Karpas-422 (cell line): ENCODE measurements at regions not wholly inside any gene's neighbourhood (a gene's known extent, or its start where the extent isn't known, plus 50 kb on each side); places are given as distances from the start of the nearest gene placed in this dataset.
"Not testable (repeated sequence)": the region's sequence is repeated elsewhere in the genome, so short reads cannot be mapped to it uniquely, and the experiment has no call there.

Experiments used
- DNase-seq: peaks from one replicate; pipeline ENCODE4 v3.0.0-alpha.2; 2015
- H2AFZ ChIP-seq: fragments of 200-600 bp; sonication (generic); 2 replicates; pipeline ENCODE4 v1.6.1; 2014; ENCODE audit warnings: antibody characterized with exemption, low read length, mixed read lengths
- H3K27ac ChIP-seq: fragments of 200-600 bp; sonication (generic); 2 replicates; pipeline ENCODE4 v1.5.1; 2014; ENCODE audit warnings: mild to moderate bottlenecking, low read length, moderate library complexity
- H3K27me3 ChIP-seq: fragments of 200-600 bp; sonication (generic); 2 replicates; pipeline ENCODE4 v1.6.1; 2014; ENCODE audit warnings: low read length, mixed read lengths
- H3K36me3 ChIP-seq: fragments of 200-600 bp; sonication (generic); 2 replicates; pipeline ENCODE4 v1.6.1; 2014; ENCODE audit warnings: low read length, mixed read lengths; ENCODE audit not compliant: insufficient read depth
- H3K4me1 ChIP-seq: fragments of 200-600 bp; sonication (generic); 2 replicates; pipeline ENCODE4 v1.6.1; 2014; ENCODE audit warnings: mild to moderate bottlenecking, low read length, mixed read lengths
- H3K4me2 ChIP-seq: fragments of 200-600 bp; sonication (generic); 2 replicates; pipeline ENCODE4 v1.6.1; 2014; ENCODE audit warnings: low read length, low read depth, mild to moderate bottlenecking; ENCODE audit not compliant: poor library complexity, severe bottlenecking
- H3K4me3 ChIP-seq: fragments of 200-600 bp; sonication (generic); 2 replicates; pipeline ENCODE4 v1.5.1; 2014; ENCODE audit warnings: mild to moderate bottlenecking, antibody characterized with exemption, low read length, mixed read lengths
- H3K79me2 ChIP-seq: fragments of 200-600 bp; sonication (generic); 2 replicates; pipeline ENCODE4 v1.6.1; 2014; ENCODE audit warnings: mild to moderate bottlenecking, low read length, mixed read lengths
- H3K9ac ChIP-seq: fragments of 200-600 bp; sonication (generic); 2 replicates; pipeline ENCODE4 v1.6.0; 2014; ENCODE audit warnings: low read length
- H3K9me2 ChIP-seq: fragments of 200-600 bp; sonication (generic), shearing (Covaris generic); replicated peaks from 2 replicates; pipeline ENCODE4 v1.6.0; 2014; ENCODE audit warnings: mild to moderate bottlenecking, low read length, moderate library complexity; ENCODE audit not compliant: insufficient read depth
- H3K9me3 ChIP-seq: fragments of 300-700, 200-600 bp; sonication (generic); 2 replicates; pipeline ENCODE4 v1.6.1; 2014; ENCODE audit warnings: low read length, mixed read lengths
- H4K20me1 ChIP-seq: fragments of 200-600 bp; sonication (generic); 2 replicates; pipeline ENCODE4 v1.6.1; 2014; ENCODE audit warnings: mild to moderate bottlenecking, antibody characterized with exemption, low read length, low read depth; ENCODE audit not compliant: insufficient read depth

GRCh38 chr12:111129149-111129767, 208.9 kb upstream of the MYL2 start:
- Histone ChIP-seq H3K4me3 (no peak overlapping the region), H4K20me1 (no peaks in the 10 kb centered on the region), H3K27me3 (no peaks in the 10 kb centered on the region), H3K9me2 (no peaks in the 10 kb centered on the region), H3K79me2 (no peaks in the 10 kb centered on the region), H3K27ac (no peak overlapping the region), H3K4me1 (no peaks in the 10 kb centered on the region), H2AFZ (no peak overlapping the region), H3K9me3 (no peaks in the 10 kb centered on the region; the same call in 1 of the 2 replicates), H3K4me2 (no peak overlapping the region), H3K9ac (no peak overlapping the region), H3K36me3 (no peaks in the 10 kb centered on the region)
- DNase-seq, result no peak

GRCh38 chr12:111126331-111126730, 206.0 kb upstream of the MYL2 start:
- no peak overlapping the region for H3K27ac ChIP-seq
- no peaks in the 10 kb centered on the region for H3K4me1 ChIP-seq
- H3K27me3 ChIP-seq, result no peaks in the 10 kb centered on the region
- no peak overlapping the region for H3K9ac ChIP-seq
- H3K4me2 ChIP-seq, result no peak overlapping the region
- H3K36me3 ChIP-seq, result no peaks in the 10 kb centered on the region
- no peaks in the 10 kb centered on the region for H3K79me2 ChIP-seq
- no peak for DNase-seq
- no peaks in the 10 kb centered on the region for H4K20me1 ChIP-seq
- H3K9me3 ChIP-seq, result no peaks in the 10 kb centered on the region
- H3K9me2 ChIP-seq, result no peaks in the 10 kb centered on the region
- H2AFZ ChIP-seq, result no peak overlapping the region
- no peak overlapping the region for H3K4me3 ChIP-seq

DNA sequence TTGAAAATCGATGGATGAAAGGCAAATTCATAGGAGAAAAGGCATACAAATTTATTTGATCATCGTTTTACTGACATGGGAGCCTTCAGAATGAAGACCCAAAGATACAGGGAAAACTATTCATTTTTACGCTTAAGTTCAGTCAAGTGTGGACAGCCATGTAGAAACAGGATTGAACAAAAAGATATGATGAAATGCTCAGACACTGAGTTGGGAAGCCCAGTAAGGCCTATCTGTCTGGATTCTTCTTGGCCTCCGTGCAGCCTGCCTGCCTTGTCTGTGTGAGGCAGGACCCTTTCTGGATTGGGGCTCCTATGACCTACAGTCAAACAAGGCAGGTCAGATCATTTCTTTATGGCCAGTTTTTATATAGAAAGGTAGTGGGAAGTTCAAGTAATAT, 203.8 kb upstream of the MYL2 start:
- Histone ChIP-seq H3K79me2 (no peaks in the 10 kb centered on the region), H3K9ac (no peak overlapping the region), H3K4me2 (no peak overlapping the region), H3K4me1 (no peaks in the 10 kb centered on the region), H3K9me2 (no peaks in the 10 kb centered on the region), H3K36me3 (no peaks in the 10 kb centered on the region), H3K4me3 (no peak overlapping the region), H3K27me3 (no peaks in the 10 kb centered on the region), H2AFZ (no peak overlapping the region), H3K9me3 (no peaks in the 10 kb centered on the region), H4K20me1 (no peaks in the 10 kb centered on the region), H3K27ac (no peak overlapping the region)
- DNase-seq, result no peak

DNA sequence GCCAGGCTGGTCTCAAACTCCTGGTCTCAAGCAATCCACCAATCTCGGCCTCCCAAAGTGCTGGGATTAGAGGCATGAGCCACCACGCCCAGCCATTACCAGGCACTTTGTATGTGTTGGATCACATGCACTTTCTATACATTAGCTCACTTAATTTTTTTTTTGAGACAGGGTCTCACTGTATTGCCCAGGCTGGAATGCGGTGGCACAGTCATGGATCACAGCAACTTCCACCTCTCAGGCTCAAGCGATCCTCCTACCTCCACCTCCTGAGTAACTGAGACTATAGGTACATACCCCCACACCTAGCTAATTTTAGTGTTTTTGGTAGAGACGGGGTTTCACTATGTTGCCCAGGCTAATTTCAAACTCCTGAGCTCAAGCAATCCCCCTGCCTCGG, 203.0 kb upstream of the MYL2 start:
- Histone ChIP-seq H3K27ac (no peak overlapping the region), H3K4me3 (no peak overlapping the region), H3K27me3 (no peaks in the 10 kb centered on the region), H4K20me1 (no peaks in the 10 kb centered on the region), H3K36me3 (no peaks in the 10 kb centered on the region), H3K9me2 (no peaks in the 10 kb centered on the region), H2AFZ (no peak overlapping the region), H3K79me2 (no peaks in the 10 kb centered on the region), H3K9ac (no peak overlapping the region), H3K9me3 (no peaks in the 10 kb centered on the region), H3K4me2 (no peak overlapping the region), H3K4me1 (no peaks in the 10 kb centered on the region)
- DNase-seq, result no peak

DNA sequence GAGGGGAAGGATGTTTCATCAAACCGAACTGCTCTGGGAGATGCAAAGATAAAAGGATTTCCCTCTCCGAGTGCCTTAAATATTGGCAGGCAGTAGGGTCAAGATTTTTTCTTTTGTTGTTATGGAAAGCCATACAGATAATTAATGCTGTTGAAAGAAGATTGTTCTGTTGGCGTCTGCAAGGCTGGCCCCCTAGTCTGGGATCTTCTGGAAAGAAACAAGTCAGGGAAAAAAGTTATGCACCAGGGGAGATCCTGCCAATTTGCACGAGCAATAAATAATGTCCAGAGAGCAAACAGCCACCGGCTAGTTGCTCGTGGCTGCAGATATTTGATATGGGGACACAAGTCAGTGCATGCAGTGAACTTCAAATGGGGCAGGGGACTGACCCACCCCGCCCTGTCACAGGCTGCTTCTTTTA, 202.1 kb upstream of the MYL2 start:
- Histone ChIP-seq H3K9ac (no peak overlapping the region), H3K9me2 (no peaks in the 10 kb centered on the region), H3K27ac (no peak overlapping the region), H2AFZ (no peak overlapping the region), H3K36me3 (no peaks in the 10 kb centered on the region), H3K4me1 (no peaks in the 10 kb centered on the region), H3K9me3 (no peaks in the 10 kb centered on the region), H3K4me3 (no peak overlapping the region), H3K79me2 (no peaks in the 10 kb centered on the region), H3K4me2 (no peak overlapping the region), H4K20me1 (no peaks in the 10 kb centered on the region), H3K27me3 (no peaks in the 10 kb centered on the region)
- DNase-seq, result no peak

DNA sequence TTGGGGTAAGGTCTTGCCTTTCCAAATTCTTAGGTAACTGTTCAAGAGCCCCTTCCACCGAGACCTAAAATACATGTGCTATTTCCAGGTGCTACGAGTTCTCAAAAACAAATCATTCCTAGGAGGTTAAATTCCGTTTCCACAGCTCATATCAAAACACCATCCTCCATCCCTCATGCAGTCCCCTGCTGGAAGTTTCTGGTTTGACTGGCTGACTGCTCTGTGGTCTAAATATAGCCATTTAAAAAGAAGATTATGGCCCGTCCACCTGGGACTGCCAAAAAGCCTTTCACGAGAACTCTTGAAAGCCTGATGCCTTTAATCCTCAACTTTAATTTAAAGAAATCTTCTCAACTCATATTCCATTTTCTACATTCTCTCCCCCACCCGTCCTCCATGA, 201.5 kb upstream of the MYL2 start:
- H4K20me1 ChIP-seq, result no peaks in the 10 kb centered on the region
- H3K27me3 ChIP-seq, result no peaks in the 10 kb centered on the region
- no peaks in the 10 kb centered on the region for H3K4me1 ChIP-seq
- H3K9ac ChIP-seq, result no peak overlapping the region
- H3K4me2 ChIP-seq, result no peak overlapping the region
- H3K9me3 ChIP-seq, result no peaks in the 10 kb centered on the region
- no peak overlapping the region for H3K4me3 ChIP-seq
- H3K27ac ChIP-seq, result no peak overlapping the region
- no peaks in the 10 kb centered on the region for H3K79me2 ChIP-seq
- no peaks in the 10 kb centered on the region for H3K9me2 ChIP-seq
- no peak for DNase-seq
- H2AFZ ChIP-seq, result no peak overlapping the region
- H3K36me3 ChIP-seq, result no peaks in the 10 kb centered on the region

GRCh38 chr12:111120578-111120977, 200.2 kb upstream of the MYL2 start:
- Histone ChIP-seq H3K79me2 (no peaks in the 10 kb centered on the region), H4K20me1 (no peaks in the 10 kb centered on the region), H3K9ac (no peak overlapping the region), H3K9me3 (no peaks in the 10 kb centered on the region), H3K4me3 (no peak overlapping the region), H3K27ac (no peak overlapping the region), H3K4me1 (no peaks in the 10 kb centered on the region), H2AFZ (no peak overlapping the region), H3K9me2 (no peaks in the 10 kb centered on the region), H3K36me3 (no peaks in the 10 kb centered on the region), H3K4me2 (no peak overlapping the region), H3K27me3 (no peaks in the 10 kb centered on the region)
- DNase-seq, result no peak

DNA sequence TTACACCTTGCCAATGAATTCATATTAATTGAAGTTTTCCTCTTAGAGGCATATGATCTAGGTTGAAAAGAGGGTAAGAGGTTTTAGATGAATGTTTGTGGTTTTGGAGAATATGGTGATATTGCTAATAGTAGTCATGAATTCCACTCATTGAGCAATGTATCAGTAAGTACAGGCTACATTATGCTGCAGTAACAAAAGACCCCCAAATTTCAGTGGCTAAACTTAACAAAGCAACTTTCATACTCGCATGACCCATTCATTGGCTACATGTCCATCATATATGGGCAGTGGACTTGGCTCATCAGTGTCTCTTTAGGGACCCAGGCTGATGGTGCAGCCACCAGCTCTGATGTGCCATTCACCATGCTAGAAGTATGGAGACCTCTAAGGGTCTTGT, 196.6 kb upstream of the MYL2 start:
- Histone ChIP-seq H3K4me1 (no peaks in the 10 kb centered on the region), H3K9me3 (no peaks in the 10 kb centered on the region), H3K36me3 (no peaks in the 10 kb centered on the region), H3K79me2 (no peaks in the 10 kb centered on the region), H3K4me2 (no peak overlapping the region), H3K4me3 (no peak overlapping the region), H3K27ac (no peak overlapping the region), H4K20me1 (no peaks in the 10 kb centered on the region), H3K9me2 (no peaks in the 10 kb centered on the region), H3K27me3 (no peaks in the 10 kb centered on the region), H3K9ac (no peak overlapping the region), H2AFZ (no peak overlapping the region)
- no peak for DNase-seq

GRCh38 chr12:111113313-111113712, 192.9 kb upstream of the MYL2 start:
- H2AFZ ChIP-seq, H3K79me2 ChIP-seq, DNase-seq, H3K27ac ChIP-seq, H3K4me3 ChIP-seq, H3K9ac ChIP-seq, H3K9me3 ChIP-seq, H4K20me1 ChIP-seq, H3K36me3 ChIP-seq, H3K9me2 ChIP-seq, H3K4me2 ChIP-seq, H3K27me3 ChIP-seq, H3K4me1 ChIP-seq: not testable (repeated sequence)
